ENCODE measurements at regions not wholly inside any gene's neighbourhood (a gene's known extent, or its start where the extent isn't known, plus 50 kb on each side); places are given as distances from the start of the nearest gene placed in this dataset.

GRCh38 chr1:30572192-30572591, 151.2 kb downstream of the MATN1 start:
- TF ChIP-seq TAF1 (IDR thresholded peaks at IDR 0.05; ENCODE audit: borderline replicate concordance, insufficient read depth, low read length) (no peak), REST (IDR thresholded peaks at IDR 0.05; ENCODE audit: insufficient read depth in 1 of 2, low read depth in 2 of 2, low read length in 2 of 2) (no peak), POLR2AphosphoS5 (IDR thresholded peaks at IDR 0.05; ENCODE audit: low read depth, low read length) (no peak), SIN3A (IDR thresholded peaks at IDR 0.05; ENCODE audit: borderline replicate concordance, insufficient read depth, low read length) (no peak), FOXP2 (optimal IDR thresholded peaks at IDR 0.05; ENCODE audit: borderline replicate concordance, extremely low read depth, extremely low read length, insufficient read depth) (no peak)

Measured in PFSK-1 (cell line).